Natural killer cell treated with Interleukin-12 subunit alpha and Interleukin-12 subunit beta and Interleukin-15 and Interleukin-18, amount 100 ng/mL, for 72 hours (primary cell): ENCODE measurements at regions not wholly inside any gene's neighbourhood (a gene's known extent, or its start where the extent isn't known, plus 50 kb on each side); places are given as distances from the start of the nearest gene placed in this dataset.
"Not testable (repeated sequence)": the region's sequence is repeated elsewhere in the genome, so short reads cannot be mapped to it uniquely, and the experiment has no call there.

Experiments used
- ATAC-seq, 2 donors: fragments of 150-1000 bp; cut with Tn5 transposase in 1 of 2; sonication (Bioruptor Pico), chemical (Tn5 transposase) in 1 of 2; 2 replicates each; pipeline ENCODE4 v1.10.0; 2021
- DNase-seq: peaks from one replicate; pipeline ENCODE4 v3.0.0; 2022; ENCODE audit warnings: low spot score
- H3K27ac Mint-ChIP-seq, 2 donors: 1 replicate in 1 of 2; 2 replicates in 1 of 2; pipeline ENCODE4 v1.8.0; 2022; ENCODE audit warnings: mixed read lengths in 2 of 2, mild to moderate bottlenecking in 1 of 2, moderate library complexity in 1 of 2
- H3K27me3 Mint-ChIP-seq, 2 donors: 1 replicate in 1 of 2; 2 replicates in 1 of 2; pipeline ENCODE4 v1.8.0; 2022; ENCODE audit warnings: mixed read lengths in 2 of 2
- H3K36me3 Mint-ChIP-seq: one replicate; pipeline ENCODE4 v1.8.0; 2022; ENCODE audit warnings: mixed read lengths
- H3K4me1 Mint-ChIP-seq, 2 donors: 1 replicate in 1 of 2; 2 replicates in 1 of 2; pipeline ENCODE4 v1.8.0; 2022; ENCODE audit warnings: low read depth in 2 of 2, mixed read lengths in 2 of 2, mild to moderate bottlenecking in 1 of 2
- H3K4me3 Mint-ChIP-seq: one replicate; pipeline ENCODE4 v1.8.0; 2022; ENCODE audit warnings: mixed read lengths
- H3K9me3 Mint-ChIP-seq: 2 replicates; pipeline ENCODE4 v1.8.0; 2022; ENCODE audit warnings: mixed read lengths

GRCh38 chr6:166806962-166807757, 149.2 kb downstream of the RNASET2 start:
- H3K9me3 Mint-ChIP-seq: peaks cover 21% of the 10 kb centered on the region
- no peak overlapping the region for H3K4me3 Mint-ChIP-seq
- DNase-seq (no peak), ATAC-seq (no peak)
- no peaks in the 10 kb centered on the region for H3K4me1 Mint-ChIP-seq
- H3K36me3 Mint-ChIP-seq: peaks cover 22% of the 10 kb centered on the region
- H3K27me3 Mint-ChIP-seq: peaks cover 11% of the 10 kb centered on the region in 2 donors
- H3K27ac Mint-ChIP-seq: no peak overlapping the region

GRCh38 chr6:166806217-166806838, 150.0 kb downstream of the RNASET2 start:
- DNase-seq (no peak), ATAC-seq (no peak)
- Mint-ChIP-seq H3K27ac (no peak overlapping the region), H3K9me3 (peaks cover 21% of the 10 kb centered on the region), H3K27me3 (peaks cover 11% of the 10 kb centered on the region in 2 donors), H3K4me1 (no peaks in the 10 kb centered on the region), H3K4me3 (no peak overlapping the region), H3K36me3 (peaks cover 22% of the 10 kb centered on the region)

DNA sequence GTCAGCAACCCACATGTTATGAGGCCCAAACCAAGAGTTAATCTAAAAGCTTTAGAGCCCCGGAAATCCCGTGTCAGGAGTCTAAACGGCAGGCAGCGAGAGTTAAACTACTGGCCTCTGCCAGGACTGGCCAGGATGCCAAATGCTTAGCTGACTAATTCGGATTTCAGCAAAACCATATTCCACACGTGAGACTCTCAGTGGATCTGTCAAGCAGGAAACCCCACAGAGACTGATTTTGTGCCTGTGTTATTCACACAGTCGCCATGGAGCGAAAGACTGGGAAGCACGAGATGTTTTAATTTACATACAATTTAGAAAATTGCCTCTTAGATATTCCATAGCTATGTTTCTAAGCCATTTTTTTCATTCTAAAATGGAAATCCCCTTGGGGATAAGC, 152.9 kb downstream of the RNASET2 start:
- H3K9me3 Mint-ChIP-seq: peaks cover 21% of the 10 kb centered on the region
- no peak overlapping the region for H3K27ac Mint-ChIP-seq
- no peaks in the 10 kb centered on the region for H3K4me1 Mint-ChIP-seq
- H3K4me3 Mint-ChIP-seq: no peak overlapping the region
- H3K27me3 Mint-ChIP-seq: peaks cover 11% of the 10 kb centered on the region in 2 donors
- ATAC-seq (no peak), DNase-seq (no peak)
- H3K36me3 Mint-ChIP-seq: peaks cover 22% of the 10 kb centered on the region

GRCh38 chr6:166802401-166802800, 153.9 kb downstream of the RNASET2 start:
- Mint-ChIP-seq H3K36me3 (peaks cover 18% of the 10 kb centered on the region), H3K4me1 (no peaks in the 10 kb centered on the region), H3K9me3 (peaks cover 14% of the 10 kb centered on the region), H3K27me3 (peaks cover 7 to 11% of the 10 kb centered on the region in 2 donors), H3K4me3 (no peak overlapping the region), H3K27ac (no peak overlapping the region)
- DNase-seq: no peak
- no peak for ATAC-seq

DNA sequence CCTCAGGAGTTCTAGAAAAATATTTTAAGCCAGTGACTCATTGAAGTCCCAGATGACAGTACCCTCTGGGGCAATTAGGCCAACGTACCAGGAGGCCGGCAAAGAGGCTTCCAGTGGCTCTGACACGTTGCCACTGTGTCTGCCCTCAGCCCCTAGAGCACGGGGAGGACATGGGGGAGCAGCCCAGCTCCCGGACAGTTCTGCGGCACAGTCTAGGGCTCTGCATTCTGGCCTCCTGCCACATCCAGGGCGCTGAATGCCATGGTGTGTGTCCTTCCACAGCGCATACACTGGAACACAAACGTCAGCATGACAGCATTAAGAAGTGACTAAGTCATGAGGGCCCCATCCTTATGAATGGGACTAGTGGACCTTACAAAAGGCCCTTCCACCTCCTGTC, 156.2 kb downstream of the RNASET2 start:
- peak in 1 of 2 donors; percentile 15 for ATAC-seq
- no peaks in the 10 kb centered on the region for H3K27me3 Mint-ChIP-seq
- no peaks in the 10 kb centered on the region for H3K36me3 Mint-ChIP-seq

GRCh38 chr6:166798652-166799051, 157.7 kb downstream of the RNASET2 start:
- Mint-ChIP-seq H3K9me3 (no peaks in the 10 kb centered on the region), H3K4me1 (no peaks in the 10 kb centered on the region), H3K27me3 (no peaks in the 10 kb centered on the region), H3K36me3 (no peaks in the 10 kb centered on the region), H3K4me3 (no peak overlapping the region), H3K27ac (no peak overlapping the region)
- no peak for DNase-seq
- ATAC-seq: no peak

More for the DNA sequence above, 156.2 kb downstream of the RNASET2 start:
- no peak for DNase-seq
- Mint-ChIP-seq H3K9me3 (no peaks in the 10 kb centered on the region), H3K4me1 (no peaks in the 10 kb centered on the region), H3K27ac (no peak overlapping the region), H3K4me3 (no peak overlapping the region)

- no peaks in the 10 kb centered on the region for H3K9me3 Mint-ChIP-seq
- no peak overlapping the region for H3K4me3 Mint-ChIP-seq
- H3K36me3 Mint-ChIP-seq: no peaks in the 10 kb centered on the region
- ATAC-seq: peak; percentile 48 to 55
- H3K27me3 Mint-ChIP-seq: peaks cover 4 to 5% of the 10 kb centered on the region in 2 donors
- H3K4me1 Mint-ChIP-seq: no peaks in the 10 kb centered on the region
- no peak for DNase-seq
- H3K27ac Mint-ChIP-seq: no peak overlapping the region
Observed at GRCh38 chr6:166796610-166797009, 159.7 kb downstream of the RNASET2 start.

GRCh38 chr6:166795879-166796278, 160.5 kb downstream of the RNASET2 start:
- DNase-seq (no peak), ATAC-seq (no peak)
- H3K9me3 Mint-ChIP-seq: no peaks in the 10 kb centered on the region

GRCh38 chr6:166790808-166791207, 163.8 kb upstream of the RPS6KA2 start:
- H3K4me1 Mint-ChIP-seq, ATAC-seq, H3K27ac Mint-ChIP-seq, DNase-seq, H3K9me3 Mint-ChIP-seq, H3K36me3 Mint-ChIP-seq, H3K4me3 Mint-ChIP-seq: not testable (repeated sequence)
- H3K27me3 Mint-ChIP-seq: peaks cover 13 to 16% of the 10 kb centered on the region in 2 donors

More at GRCh38 chr6:166795879-166796278, 160.5 kb downstream of the RNASET2 start:
- Mint-ChIP-seq H3K27ac (no peak overlapping the region), H3K4me3 (no peak overlapping the region), H3K27me3 (peaks cover 6 to 9% of the 10 kb centered on the region in 2 donors), H3K36me3 (no peaks in the 10 kb centered on the region), H3K4me1 (no peaks in the 10 kb centered on the region)

DNA sequence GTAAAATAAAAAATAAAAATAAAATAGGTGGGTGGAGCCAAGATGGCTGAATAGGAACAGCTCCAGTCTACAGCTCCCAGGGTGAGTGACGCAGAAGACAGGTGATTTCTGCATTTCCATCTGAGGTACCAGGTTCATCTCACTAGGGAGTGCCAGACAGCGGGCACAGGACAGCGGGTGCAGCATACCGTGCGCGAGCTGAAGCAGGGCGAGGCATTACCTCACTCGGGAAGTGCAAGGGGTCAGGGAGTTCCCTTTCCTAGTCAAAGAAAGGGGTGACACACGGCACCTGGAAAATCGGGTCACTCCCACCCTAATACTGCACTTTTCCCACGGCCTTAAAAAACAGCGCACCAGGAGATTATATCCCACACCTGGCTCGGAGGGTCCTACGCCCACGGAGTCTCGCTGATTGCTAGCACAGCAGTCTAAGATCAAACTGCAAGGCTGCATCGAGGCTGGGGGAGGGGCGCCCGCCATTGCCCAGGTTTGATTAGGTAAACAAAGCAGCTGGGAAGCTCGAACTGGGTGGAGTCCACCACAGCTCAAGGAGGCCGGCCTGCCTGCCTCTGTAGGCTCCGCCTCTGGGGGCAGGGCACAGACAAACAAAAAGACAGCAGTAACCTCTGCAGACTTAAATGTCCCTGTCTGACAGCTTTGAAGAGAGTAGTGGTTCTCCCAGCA, 161.9 kb upstream of the RPS6KA2 start:
- H3K9me3 Mint-ChIP-seq, H3K4me1 Mint-ChIP-seq, H3K36me3 Mint-ChIP-seq, H3K27ac Mint-ChIP-seq, DNase-seq, H3K4me3 Mint-ChIP-seq, ATAC-seq: not testable (repeated sequence)
- H3K27me3 Mint-ChIP-seq: peaks cover 13 to 16% of the 10 kb centered on the region in 2 donors

GRCh38 chr6:166786704-166787293, 159.7 kb upstream of the RPS6KA2 start:
- Mint-ChIP-seq H3K27me3 (peaks cover 11 to 13% of the 10 kb centered on the region in 2 donors), H3K9me3 (no peaks in the 10 kb centered on the region), H3K36me3 (no peaks in the 10 kb centered on the region), H3K27ac (no peak overlapping the region), H3K4me3 (no peak overlapping the region), H3K4me1 (no peaks in the 10 kb centered on the region)
- ATAC-seq (no peak), DNase-seq (no peak)

DNA sequence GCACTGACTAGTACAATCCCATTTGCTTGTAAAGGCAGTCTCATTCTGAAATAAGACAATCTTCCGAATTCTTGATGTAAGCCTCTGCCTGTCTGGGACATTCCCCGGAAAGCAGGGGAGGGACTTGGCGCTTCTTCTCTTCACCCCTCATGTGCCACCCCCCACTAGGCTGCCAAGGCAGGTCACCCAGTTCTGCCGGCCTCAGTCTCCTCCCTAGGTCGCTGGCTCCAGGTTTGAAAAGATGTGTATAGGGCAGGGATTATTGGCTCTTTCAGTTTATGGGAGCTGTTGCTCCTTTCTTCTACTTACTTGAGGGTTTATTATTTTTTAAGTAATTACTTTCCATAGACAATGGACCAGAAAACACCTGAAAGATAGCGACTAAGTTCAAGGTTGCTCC, 158.1 kb upstream of the RPS6KA2 start:
- no peaks in the 10 kb centered on the region for H3K4me1 Mint-ChIP-seq

DNA sequence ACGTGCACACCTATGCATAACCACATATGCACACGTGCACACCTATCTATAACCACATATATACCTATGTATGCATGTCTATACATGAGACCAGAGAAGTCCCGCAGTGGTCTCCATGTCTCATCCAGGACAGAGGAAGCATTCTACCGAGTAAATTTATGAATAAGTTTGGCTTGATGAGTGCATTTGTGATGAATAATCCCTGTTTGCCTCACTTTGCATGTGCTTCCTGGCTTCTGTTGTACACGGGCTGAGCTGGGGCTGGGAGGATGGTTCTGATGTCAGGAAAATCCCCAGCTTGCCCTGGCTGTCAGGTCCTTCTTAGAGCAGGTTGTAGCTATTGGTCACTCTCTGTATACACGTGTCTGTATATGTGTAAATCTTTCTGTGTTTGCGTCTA, 157.6 kb upstream of the RPS6KA2 start:
- no peaks in the 10 kb centered on the region for H3K9me3 Mint-ChIP-seq
- no peak overlapping the region for H3K4me3 Mint-ChIP-seq
- ATAC-seq (no peak), DNase-seq (no peak)
- H3K27ac Mint-ChIP-seq: no peak overlapping the region
- H3K4me1 Mint-ChIP-seq: no peaks in the 10 kb centered on the region
- no peaks in the 10 kb centered on the region for H3K36me3 Mint-ChIP-seq
- H3K27me3 Mint-ChIP-seq: peaks cover under 1 to 4% of the 10 kb centered on the region in 2 donors

More for the DNA sequence above, 158.1 kb upstream of the RPS6KA2 start:
- ATAC-seq: no peak
- no peaks in the 10 kb centered on the region for H3K36me3 Mint-ChIP-seq
- DNase-seq: no peak
- H3K27me3 Mint-ChIP-seq: peaks cover 5 to 7% of the 10 kb centered on the region in 2 donors
- H3K9me3 Mint-ChIP-seq: no peaks in the 10 kb centered on the region
- no peak overlapping the region for H3K27ac Mint-ChIP-seq
- no peak overlapping the region for H3K4me3 Mint-ChIP-seq
